ENCODE measurements at regions not wholly inside any gene's neighbourhood (a gene's known extent, or its start where the extent isn't known, plus 50 kb on each side); places are given as distances from the start of the nearest gene placed in this dataset.

DNA sequence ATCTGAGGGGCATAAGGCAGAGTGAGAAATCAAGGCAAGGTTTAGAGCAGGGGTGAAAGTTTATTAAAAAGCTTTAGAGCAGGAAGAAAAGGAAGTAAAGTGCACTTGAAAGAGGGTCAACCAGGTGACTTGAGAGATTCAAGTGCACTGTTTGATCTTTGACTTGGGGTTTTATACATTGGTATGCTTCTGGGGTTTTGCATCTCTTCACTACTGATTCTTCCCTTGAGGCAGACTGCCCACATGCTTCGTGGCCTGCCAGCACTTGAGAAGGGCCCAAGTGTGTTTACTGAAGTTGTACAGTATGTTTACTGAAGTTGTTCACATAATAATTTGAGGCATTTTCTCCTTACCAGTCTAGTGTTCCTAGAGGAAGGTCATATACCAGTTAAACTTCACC is 367.0 kb upstream of the UBE2E2 start:
- TF ChIP-seq, protein P1, sequence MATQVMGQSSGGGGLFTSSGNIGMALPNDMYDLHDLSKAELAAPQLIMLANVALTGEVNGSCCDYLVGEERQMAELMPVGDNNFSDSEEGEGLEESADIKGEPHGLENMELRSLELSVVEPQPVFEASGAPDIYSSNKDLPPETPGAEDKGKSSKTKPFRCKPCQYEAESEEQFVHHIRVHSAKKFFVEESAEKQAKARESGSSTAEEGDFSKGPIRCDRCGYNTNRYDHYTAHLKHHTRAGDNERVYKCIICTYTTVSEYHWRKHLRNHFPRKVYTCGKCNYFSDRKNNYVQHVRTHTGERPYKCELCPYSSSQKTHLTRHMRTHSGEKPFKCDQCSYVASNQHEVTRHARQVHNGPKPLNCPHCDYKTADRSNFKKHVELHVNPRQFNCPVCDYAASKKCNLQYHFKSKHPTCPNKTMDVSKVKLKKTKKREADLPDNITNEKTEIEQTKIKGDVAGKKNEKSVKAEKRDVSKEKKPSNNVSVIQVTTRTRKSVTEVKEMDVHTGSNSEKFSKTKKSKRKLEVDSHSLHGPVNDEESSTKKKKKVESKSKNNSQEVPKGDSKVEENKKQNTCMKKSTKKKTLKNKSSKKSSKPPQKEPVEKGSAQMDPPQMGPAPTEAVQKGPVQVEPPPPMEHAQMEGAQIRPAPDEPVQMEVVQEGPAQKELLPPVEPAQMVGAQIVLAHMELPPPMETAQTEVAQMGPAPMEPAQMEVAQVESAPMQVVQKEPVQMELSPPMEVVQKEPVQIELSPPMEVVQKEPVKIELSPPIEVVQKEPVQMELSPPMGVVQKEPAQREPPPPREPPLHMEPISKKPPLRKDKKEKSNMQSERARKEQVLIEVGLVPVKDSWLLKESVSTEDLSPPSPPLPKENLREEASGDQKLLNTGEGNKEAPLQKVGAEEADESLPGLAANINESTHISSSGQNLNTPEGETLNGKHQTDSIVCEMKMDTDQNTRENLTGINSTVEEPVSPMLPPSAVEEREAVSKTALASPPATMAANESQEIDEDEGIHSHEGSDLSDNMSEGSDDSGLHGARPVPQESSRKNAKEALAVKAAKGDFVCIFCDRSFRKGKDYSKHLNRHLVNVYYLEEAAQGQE (IDR thresholded peaks at IDR 0.05) = no peak
- TF ChIP-seq, protein P2, sequence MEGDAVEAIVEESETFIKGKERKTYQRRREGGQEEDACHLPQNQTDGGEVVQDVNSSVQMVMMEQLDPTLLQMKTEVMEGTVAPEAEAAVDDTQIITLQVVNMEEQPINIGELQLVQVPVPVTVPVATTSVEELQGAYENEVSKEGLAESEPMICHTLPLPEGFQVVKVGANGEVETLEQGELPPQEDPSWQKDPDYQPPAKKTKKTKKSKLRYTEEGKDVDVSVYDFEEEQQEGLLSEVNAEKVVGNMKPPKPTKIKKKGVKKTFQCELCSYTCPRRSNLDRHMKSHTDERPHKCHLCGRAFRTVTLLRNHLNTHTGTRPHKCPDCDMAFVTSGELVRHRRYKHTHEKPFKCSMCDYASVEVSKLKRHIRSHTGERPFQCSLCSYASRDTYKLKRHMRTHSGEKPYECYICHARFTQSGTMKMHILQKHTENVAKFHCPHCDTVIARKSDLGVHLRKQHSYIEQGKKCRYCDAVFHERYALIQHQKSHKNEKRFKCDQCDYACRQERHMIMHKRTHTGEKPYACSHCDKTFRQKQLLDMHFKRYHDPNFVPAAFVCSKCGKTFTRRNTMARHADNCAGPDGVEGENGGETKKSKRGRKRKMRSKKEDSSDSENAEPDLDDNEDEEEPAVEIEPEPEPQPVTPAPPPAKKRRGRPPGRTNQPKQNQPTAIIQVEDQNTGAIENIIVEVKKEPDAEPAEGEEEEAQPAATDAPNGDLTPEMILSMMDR (IDR thresholded peaks at IDR 0.05) = no peak
- TF ChIP-seq POLR2A (IDR thresholded peaks at IDR 0.05; ENCODE audit: low read length) (no peak), SMC3 (IDR thresholded peaks at IDR 0.05) (no peak), RAD21 (conservative IDR thresholded peaks at IDR 0.05 in 1 of 2, IDR thresholded peaks at IDR 0.05 in 1 of 2) (no peak), RCOR1 (IDR thresholded peaks at IDR 0.05; ENCODE audit: low read depth, low read length) (no peak), PHF8 (IDR thresholded peaks at IDR 0.05; ENCODE audit: borderline replicate concordance, low read depth) (no peak), MYC (IDR thresholded peaks at IDR 0.05; ENCODE audit: borderline replicate concordance, low read length) (no peak), ESRRA (IDR thresholded peaks at IDR 0.05; ENCODE audit: borderline replicate concordance, low read length) (no peak)
- TF ChIP-seq, protein P3, sequence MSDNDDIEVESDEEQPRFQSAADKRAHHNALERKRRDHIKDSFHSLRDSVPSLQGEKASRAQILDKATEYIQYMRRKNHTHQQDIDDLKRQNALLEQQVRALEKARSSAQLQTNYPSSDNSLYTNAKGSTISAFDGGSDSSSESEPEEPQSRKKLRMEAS (IDR thresholded peaks at IDR 0.05) = no peak
- TF ChIP-seq, protein P4, sequence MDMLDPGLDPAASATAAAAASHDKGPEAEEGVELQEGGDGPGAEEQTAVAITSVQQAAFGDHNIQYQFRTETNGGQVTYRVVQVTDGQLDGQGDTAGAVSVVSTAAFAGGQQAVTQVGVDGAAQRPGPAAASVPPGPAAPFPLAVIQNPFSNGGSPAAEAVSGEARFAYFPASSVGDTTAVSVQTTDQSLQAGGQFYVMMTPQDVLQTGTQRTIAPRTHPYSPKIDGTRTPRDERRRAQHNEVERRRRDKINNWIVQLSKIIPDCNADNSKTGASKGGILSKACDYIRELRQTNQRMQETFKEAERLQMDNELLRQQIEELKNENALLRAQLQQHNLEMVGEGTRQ (IDR thresholded peaks at IDR 0.05) = no peak
